ENCODE measurements at regions not wholly inside any gene's neighbourhood (a gene's known extent, or its start where the extent isn't known, plus 50 kb on each side); places are given as distances from the start of the nearest gene placed in this dataset.

DNA sequence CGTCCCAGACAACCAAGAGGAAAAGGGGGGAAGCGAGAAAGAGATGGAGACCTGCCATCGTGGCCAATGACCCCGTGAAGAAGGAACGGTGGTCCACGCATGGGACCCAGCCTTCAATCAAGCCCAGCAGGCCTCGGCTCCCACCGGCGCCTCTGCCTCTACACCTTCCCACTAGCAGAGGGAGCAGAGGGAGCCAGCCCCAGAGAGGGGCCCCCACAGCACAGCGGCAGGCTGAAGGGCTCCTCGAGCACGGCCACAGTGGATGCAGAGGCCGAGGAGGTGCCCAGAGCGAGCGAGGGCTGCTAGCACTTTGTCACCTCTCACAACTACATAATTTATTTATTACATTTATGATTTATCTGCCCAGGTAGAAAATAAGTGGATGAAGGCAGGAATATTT is 68.4 kb upstream of the TOPAZ1 start:
- H3K36me3 ChIP-seq (ENCODE audit: control insufficient read depth, insufficient read depth, low read length), result no peaks in the 10 kb centered on the region
- no peak for DNase-seq (ENCODE audit: extremely low read depth, insufficient read length)
- no peak overlapping the region for H3K4me3 ChIP-seq (replicated peaks; ENCODE audit: low read depth, low read length)
- peaks cover 2% of the 10 kb centered on the region; the same call in 1 of the 2 replicates for H3K27me3 ChIP-seq (replicated peaks; ENCODE audit: control insufficient read depth, insufficient read depth, low read length)
- TF ChIP-seq CTCF (IDR thresholded peaks at IDR 0.05; ENCODE audit: insufficient read depth, low read length, poor library complexity, severe bottlenecking), result no peak

DNA sequence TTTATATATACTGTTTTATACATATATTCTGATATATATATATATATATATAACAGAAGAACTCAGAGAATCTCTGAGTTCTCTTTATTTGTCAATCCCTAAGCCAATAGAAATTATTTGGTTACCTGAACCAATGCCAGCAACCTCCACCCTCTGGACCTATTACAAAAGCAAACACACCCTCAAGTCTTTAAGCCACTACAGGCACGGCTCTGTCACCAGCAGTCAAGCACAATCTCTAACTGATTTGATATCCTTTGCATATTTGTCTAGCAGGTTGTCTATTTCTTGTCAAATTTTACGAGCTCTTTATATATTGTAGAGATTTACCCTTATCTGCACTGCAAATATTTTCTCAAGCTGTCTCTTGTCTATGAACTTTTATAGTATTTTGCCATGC is 66.6 kb upstream of the TOPAZ1 start:
- DNase-seq (ENCODE audit: extremely low read depth, insufficient read length), result no peak
- Histone ChIP-seq H3K36me3 (ENCODE audit: control insufficient read depth, insufficient read depth, low read length) (no peaks in the 10 kb centered on the region), H3K27me3 (replicated peaks; ENCODE audit: control insufficient read depth, insufficient read depth, low read length) (no peaks in the 10 kb centered on the region), H3K4me3 (replicated peaks; ENCODE audit: low read depth, low read length) (no peak overlapping the region)
- TF ChIP-seq CTCF (IDR thresholded peaks at IDR 0.05; ENCODE audit: insufficient read depth, low read length, poor library complexity, severe bottlenecking), result no peak

DNA sequence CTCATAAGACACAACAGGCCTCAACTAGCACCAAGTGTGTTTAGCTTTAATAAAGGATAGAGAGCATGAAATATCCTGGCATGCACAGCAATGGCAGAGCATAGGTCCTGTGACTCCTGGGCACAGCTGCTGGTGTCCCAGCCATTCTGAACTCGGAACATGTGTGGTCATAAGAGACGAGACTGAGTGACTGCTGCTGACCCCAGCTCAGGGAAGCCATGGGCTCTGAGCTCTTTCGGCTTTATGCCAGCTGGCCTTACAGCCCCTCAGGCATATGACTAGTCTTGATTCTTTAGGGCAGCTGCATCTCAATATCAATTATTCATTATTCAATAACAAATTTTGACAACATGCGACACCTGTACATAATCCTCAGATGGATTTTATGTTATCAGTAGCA is 62.4 kb upstream of the TOPAZ1 start:
- H3K27me3 ChIP-seq (replicated peaks; ENCODE audit: control insufficient read depth, insufficient read depth, low read length), result no peaks in the 10 kb centered on the region
- no peak for TF ChIP-seq CTCF (IDR thresholded peaks at IDR 0.05; ENCODE audit: insufficient read depth, low read length, poor library complexity, severe bottlenecking)
- H3K36me3 ChIP-seq (ENCODE audit: control insufficient read depth, insufficient read depth, low read length), result no peaks in the 10 kb centered on the region
- DNase-seq (ENCODE audit: extremely low read depth, insufficient read length), result no peak
- no peak overlapping the region for H3K4me3 ChIP-seq (replicated peaks; ENCODE audit: low read depth, low read length)

DNA sequence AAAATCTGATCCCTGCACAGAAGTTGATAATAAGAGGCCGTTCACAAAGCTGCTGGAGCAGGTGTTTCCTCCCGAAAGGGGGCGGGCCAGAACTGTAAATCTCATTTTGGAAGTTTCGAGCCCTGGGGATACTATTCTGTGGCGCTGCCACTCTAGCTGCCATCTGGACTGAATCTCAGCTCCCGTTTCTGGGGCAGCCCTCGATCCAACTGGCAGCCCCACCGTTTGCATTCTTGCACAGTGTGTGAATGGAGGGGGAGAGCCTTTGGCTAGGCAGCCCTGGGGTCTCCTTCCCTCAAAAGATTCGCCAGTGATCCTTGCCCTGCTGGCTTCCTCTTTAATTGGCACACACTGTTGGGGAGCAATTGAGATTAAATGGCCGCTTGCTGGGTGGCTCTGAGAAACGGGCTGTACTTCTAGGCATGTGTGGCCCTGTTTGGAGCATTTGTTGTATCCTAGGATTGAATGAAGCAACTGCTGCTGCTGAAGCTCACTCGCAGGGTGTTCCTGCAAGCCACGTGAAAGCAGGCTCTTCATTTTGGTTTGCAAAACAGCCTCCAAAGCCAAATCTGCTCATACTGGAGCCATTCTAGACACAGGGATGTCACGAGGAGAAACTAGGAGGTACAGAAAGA is 57.2 kb upstream of the TOPAZ1 start:
- no peak overlapping the region for H3K4me3 ChIP-seq (replicated peaks; ENCODE audit: low read depth, low read length)
- no peaks in the 10 kb centered on the region for H3K36me3 ChIP-seq (ENCODE audit: control insufficient read depth, insufficient read depth, low read length)
- TF ChIP-seq CTCF (IDR thresholded peaks at IDR 0.05; ENCODE audit: insufficient read depth, low read length, poor library complexity, severe bottlenecking), result no peak
- DNase-seq (ENCODE audit: extremely low read depth, insufficient read length), result no peak
- H3K27me3 ChIP-seq (replicated peaks; ENCODE audit: control insufficient read depth, insufficient read depth, low read length), result no peaks in the 10 kb centered on the region

DNA sequence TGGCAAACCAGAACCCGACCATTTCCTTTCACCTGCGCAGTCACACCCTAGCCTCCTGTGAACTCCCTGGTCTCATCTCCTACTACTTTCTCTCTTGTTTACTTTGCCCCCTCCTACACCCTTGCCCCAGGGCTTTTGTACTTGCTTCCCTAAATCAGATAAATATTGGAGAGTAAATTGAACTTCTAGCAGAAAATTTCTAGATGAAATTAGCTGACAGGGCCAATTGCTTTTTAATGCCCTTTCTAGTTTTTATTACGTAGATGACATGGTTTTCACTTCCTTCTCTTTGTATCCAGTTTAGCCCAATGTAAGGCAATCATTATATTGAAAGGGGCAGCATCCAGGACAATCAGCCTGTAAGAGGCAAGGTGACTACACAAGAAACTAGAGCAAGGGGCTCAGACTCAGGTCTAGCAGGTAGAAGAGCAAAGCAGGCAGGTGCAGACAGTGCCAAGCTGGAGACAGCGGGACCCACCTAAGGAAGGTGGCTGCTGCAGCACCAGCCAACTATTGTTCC is 56.2 kb upstream of the TOPAZ1 start:
- no peak for TF ChIP-seq CTCF (IDR thresholded peaks at IDR 0.05; ENCODE audit: insufficient read depth, low read length, poor library complexity, severe bottlenecking)

More for the DNA sequence above, 56.2 kb upstream of the TOPAZ1 start:
- H3K4me3 ChIP-seq (replicated peaks; ENCODE audit: low read depth, low read length), result no peak overlapping the region
- DNase-seq (ENCODE audit: extremely low read depth, insufficient read length), result no peak
- H3K27me3 ChIP-seq (replicated peaks; ENCODE audit: control insufficient read depth, insufficient read depth, low read length), result no peaks in the 10 kb centered on the region
- no peaks in the 10 kb centered on the region for H3K36me3 ChIP-seq (ENCODE audit: control insufficient read depth, insufficient read depth, low read length)
